Fibroblast of lung (primary cell): ENCODE measurements at regions not wholly inside any gene's neighbourhood (a gene's known extent, or its start where the extent isn't known, plus 50 kb on each side); places are given as distances from the start of the nearest gene placed in this dataset.

Experiments used
- DNase-seq, 2 donors: peaks; one replicate each; pipeline versions ENCODE4 v3.0.0 to v3.0.0-alpha.2; 2010; ENCODE audit warnings: low read depth in 2 of 2
- H2AFZ ChIP-seq: 2 replicates; pipeline ENCODE4 v1.5.1; 2012; ENCODE audit warnings: low read length, control low read depth, inconsistent platforms
- H3K27ac ChIP-seq: 2 replicates; pipeline ENCODE4 v1.5.1; 2011; ENCODE audit warnings: low read length, control low read depth; ENCODE audit not compliant: insufficient read depth
- H3K27me3 ChIP-seq: 2 replicates; pipeline ENCODE4 v1.5.1; 2011; ENCODE audit warnings: mild to moderate bottlenecking, low read length; ENCODE audit not compliant: control insufficient read depth, insufficient read depth
- H3K36me3 ChIP-seq: 2 replicates; pipeline ENCODE4 v1.5.1; 2011; ENCODE audit warnings: low read length; ENCODE audit not compliant: control insufficient read depth, insufficient read depth
- H3K4me1 ChIP-seq: 2 replicates; pipeline ENCODE4 v1.5.1; 2011; ENCODE audit warnings: low read length; ENCODE audit not compliant: control insufficient read depth, insufficient read depth; ENCODE audit errors: extremely low read depth
- H3K4me2 ChIP-seq: 2 replicates; pipeline ENCODE4 v1.5.1; 2011; ENCODE audit warnings: low read length, control low read depth; ENCODE audit not compliant: insufficient read depth; ENCODE audit errors: extremely low read depth
- H3K4me3 ChIP-seq, 4 experiments: fragments of 200-600 bp in 1 of 4; sonication (generic) in 1 of 4; replicated peaks in 1 of 4; 2 replicates each; pipeline ENCODE4 v1.5.1; 2011 to 2016; ENCODE audit warnings: low read length in 4 of 4, low read depth in 3 of 4, mild to moderate bottlenecking in 3 of 4, control low read depth in 2 of 4, inconsistent platforms in 1 of 4, mixed read lengths in 1 of 4; ENCODE audit not compliant: insufficient read depth in 1 of 4; ENCODE audit errors: control extremely low read depth in 1 of 4
- H3K79me2 ChIP-seq: 2 replicates; pipeline ENCODE4 v1.5.1; 2012; ENCODE audit warnings: mild to moderate bottlenecking, low read length, inconsistent platforms; ENCODE audit not compliant: control insufficient read depth, insufficient read depth
- H3K9ac ChIP-seq: 2 replicates; pipeline ENCODE4 v1.5.1; 2011; ENCODE audit warnings: mild to moderate bottlenecking, low read length, control low read depth; ENCODE audit not compliant: insufficient read depth
- H3K9me3 ChIP-seq: 2 replicates; pipeline ENCODE4 v1.5.1; 2012; ENCODE audit warnings: low read depth, low read length; ENCODE audit not compliant: control insufficient read depth, insufficient read depth
- H4K20me1 ChIP-seq: 2 replicates; pipeline ENCODE4 v1.5.1; 2011; ENCODE audit warnings: low read length; ENCODE audit not compliant: control insufficient read depth, insufficient read depth; ENCODE audit errors: extremely low read depth
- CTCF ChIP-seq, 2 donors: IDR thresholded peaks in 1 of 2; conservative IDR thresholded peaks in 1 of 2; 1 replicate in 1 of 2; 2 replicates in 1 of 2; pipeline ENCODE4 v1.5.1; 2011 to 2012; ENCODE audit warnings: low read length in 2 of 2, control low read depth in 1 of 2, inconsistent platforms in 1 of 2, low read depth in 1 of 2, mild to moderate bottlenecking in 1 of 2
- EZH2 ChIP-seq: IDR thresholded peaks from 2 replicates; pipeline ENCODE4 v1.5.1; 2012; ENCODE audit warnings: low read length, control low read depth, mild to moderate bottlenecking; ENCODE audit errors: missing control alignments

GRCh38 chr11:28799316-28799715, 691.1 kb downstream of the METTL15 start:
- H3K27ac ChIP-seq = no peak overlapping the region
- no peaks in the 10 kb centered on the region for H3K9me3 ChIP-seq
- no peaks in the 10 kb centered on the region for H3K27me3 ChIP-seq
- H2AFZ ChIP-seq = no peak overlapping the region
- H4K20me1 ChIP-seq = no peaks in the 10 kb centered on the region
- no peak overlapping the region for H3K9ac ChIP-seq
- no peaks in the 10 kb centered on the region for H3K4me1 ChIP-seq
- no peaks in the 10 kb centered on the region for H3K79me2 ChIP-seq
- no peak overlapping the region for H3K4me2 ChIP-seq
- no peak for TF ChIP-seq EZH2
- no peak for TF ChIP-seq CTCF (conservative IDR thresholded peaks at IDR 0.05 in 1 of 2, IDR thresholded peaks at IDR 0.05 in 1 of 2; ENCODE audit: low read depth in 1 of 2, low read length in 2 of 2)
- H3K36me3 ChIP-seq = no peaks in the 10 kb centered on the region
- H3K4me3 ChIP-seq = no peak overlapping the region
- DNase-seq = peak in 1 of 2 donors; percentile 38

GRCh38 chr11:28798286-28798685, 690.1 kb downstream of the METTL15 start:
- TF ChIP-seq EZH2 = no peak
- no peak for TF ChIP-seq CTCF (conservative IDR thresholded peaks at IDR 0.05 in 1 of 2, IDR thresholded peaks at IDR 0.05 in 1 of 2; ENCODE audit: low read depth in 1 of 2, low read length in 2 of 2)
- peak in 1 of 2 donors; percentile 36 for DNase-seq
- no peaks in the 10 kb centered on the region for H3K9me3 ChIP-seq
- no peak overlapping the region for H3K27ac ChIP-seq
- no peaks in the 10 kb centered on the region for H3K36me3 ChIP-seq
- H3K4me2 ChIP-seq = no peak overlapping the region
- H3K4me3 ChIP-seq = no peak overlapping the region
- H3K9ac ChIP-seq = no peak overlapping the region
- H4K20me1 ChIP-seq = no peaks in the 10 kb centered on the region
- H3K4me1 ChIP-seq = no peaks in the 10 kb centered on the region
- no peaks in the 10 kb centered on the region for H3K79me2 ChIP-seq
- H2AFZ ChIP-seq = no peak overlapping the region
- no peaks in the 10 kb centered on the region for H3K27me3 ChIP-seq

GRCh38 chr11:28797536-28797935, 689.3 kb downstream of the METTL15 start:
- H3K27me3 ChIP-seq = no peaks in the 10 kb centered on the region
- H4K20me1 ChIP-seq = no peaks in the 10 kb centered on the region
- no peak overlapping the region for H3K9ac ChIP-seq
- H2AFZ ChIP-seq = no peak overlapping the region
- TF ChIP-seq CTCF (conservative IDR thresholded peaks at IDR 0.05 in 1 of 2, IDR thresholded peaks at IDR 0.05 in 1 of 2; ENCODE audit: low read depth in 1 of 2, low read length in 2 of 2) = no peak
- TF ChIP-seq EZH2 = no peak
- no peaks in the 10 kb centered on the region for H3K79me2 ChIP-seq
- no peak overlapping the region for H3K27ac ChIP-seq
- no peak for DNase-seq
- no peaks in the 10 kb centered on the region for H3K9me3 ChIP-seq
- no peak overlapping the region for H3K4me2 ChIP-seq
- H3K4me3 ChIP-seq = no peak overlapping the region
- H3K36me3 ChIP-seq = no peaks in the 10 kb centered on the region
- no peaks in the 10 kb centered on the region for H3K4me1 ChIP-seq
